Osteoblast (primary cell): ENCODE measurements at regions not wholly inside any gene's neighbourhood (a gene's known extent, or its start where the extent isn't known, plus 50 kb on each side); places are given as distances from the start of the nearest gene placed in this dataset.

ENCODE experiments used
- DNase-seq: peaks from one replicate; pipeline ENCODE4 v3.0.0; 2011; ENCODE audit warnings: low spot score, mixed read lengths; ENCODE audit not compliant: insufficient read length; ENCODE audit errors: missing footprints
- H2AFZ ChIP-seq: 2 replicates; pipeline ENCODE4 v1.6.0; 2011; ENCODE audit warnings: mild to moderate bottlenecking, low read length
- H3K27ac ChIP-seq: 2 replicates; pipeline ENCODE4 v1.5.1; 2011; ENCODE audit warnings: mild to moderate bottlenecking, low read depth, low read length, moderate library complexity
- H3K27me3 ChIP-seq: 2 replicates; pipeline ENCODE4 v1.6.0; 2012; ENCODE audit warnings: mild to moderate bottlenecking, control low read depth, inconsistent platforms, low read length, moderate library complexity; ENCODE audit not compliant: insufficient read depth
- H3K36me3 ChIP-seq: 2 replicates; pipeline ENCODE4 v1.5.1; 2011; ENCODE audit warnings: mild to moderate bottlenecking, low read length, control low read depth, moderate library complexity; ENCODE audit not compliant: insufficient read depth
- H3K4me1 ChIP-seq: 2 replicates; pipeline ENCODE4 v1.5.1; 2011; ENCODE audit warnings: mild to moderate bottlenecking, low read length, control low read depth, moderate library complexity; ENCODE audit not compliant: insufficient read depth
- H3K4me2 ChIP-seq: 2 replicates; pipeline ENCODE4 v1.6.0; 2011; ENCODE audit warnings: mild to moderate bottlenecking, low read length; ENCODE audit not compliant: insufficient read depth
- H3K4me3 ChIP-seq: fragments of 200-600 bp; sonication (generic); 3 replicates; pipeline ENCODE4 v1.5.1; 2012; ENCODE audit warnings: mild to moderate bottlenecking, low read length, inconsistent platforms; ENCODE audit not compliant: insufficient read depth
- H3K79me2 ChIP-seq: 2 replicates; pipeline ENCODE4 v1.6.0; 2012; ENCODE audit warnings: mild to moderate bottlenecking, low read length, control low read depth, inconsistent platforms; ENCODE audit not compliant: insufficient read depth
- H3K9me3 ChIP-seq: 2 replicates; pipeline ENCODE4 v1.5.1; 2011; ENCODE audit warnings: low read depth, low read length, control low read depth
- H4K20me1 ChIP-seq: 2 replicates; pipeline ENCODE4 v1.6.0; 2012; ENCODE audit warnings: mild to moderate bottlenecking, low read length, control low read depth; ENCODE audit not compliant: insufficient read depth
- TF ChIP-seq, protein P1 (sequence below): IDR thresholded peaks from 2 replicates; pipeline ENCODE4 v1.5.1; 2011; ENCODE audit warnings: mild to moderate bottlenecking, low read depth, low read length, moderate library complexity; ENCODE audit errors: extremely low read depth

- Histone ChIP-seq H3K27ac (no peak overlapping the region), H3K9me3 (no peaks in the 10 kb centered on the region), H3K4me1 (no peaks in the 10 kb centered on the region), H2AFZ (no peak overlapping the region), H4K20me1 (no peaks in the 10 kb centered on the region), H3K79me2 (no peaks in the 10 kb centered on the region), H3K27me3 (no peaks in the 10 kb centered on the region), H3K36me3 (no peaks in the 10 kb centered on the region), H3K4me3 (no peak overlapping the region), H3K4me2 (no peak overlapping the region)
- TF ChIP-seq, protein P1, sequence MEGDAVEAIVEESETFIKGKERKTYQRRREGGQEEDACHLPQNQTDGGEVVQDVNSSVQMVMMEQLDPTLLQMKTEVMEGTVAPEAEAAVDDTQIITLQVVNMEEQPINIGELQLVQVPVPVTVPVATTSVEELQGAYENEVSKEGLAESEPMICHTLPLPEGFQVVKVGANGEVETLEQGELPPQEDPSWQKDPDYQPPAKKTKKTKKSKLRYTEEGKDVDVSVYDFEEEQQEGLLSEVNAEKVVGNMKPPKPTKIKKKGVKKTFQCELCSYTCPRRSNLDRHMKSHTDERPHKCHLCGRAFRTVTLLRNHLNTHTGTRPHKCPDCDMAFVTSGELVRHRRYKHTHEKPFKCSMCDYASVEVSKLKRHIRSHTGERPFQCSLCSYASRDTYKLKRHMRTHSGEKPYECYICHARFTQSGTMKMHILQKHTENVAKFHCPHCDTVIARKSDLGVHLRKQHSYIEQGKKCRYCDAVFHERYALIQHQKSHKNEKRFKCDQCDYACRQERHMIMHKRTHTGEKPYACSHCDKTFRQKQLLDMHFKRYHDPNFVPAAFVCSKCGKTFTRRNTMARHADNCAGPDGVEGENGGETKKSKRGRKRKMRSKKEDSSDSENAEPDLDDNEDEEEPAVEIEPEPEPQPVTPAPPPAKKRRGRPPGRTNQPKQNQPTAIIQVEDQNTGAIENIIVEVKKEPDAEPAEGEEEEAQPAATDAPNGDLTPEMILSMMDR: no peak
- no peak for DNase-seq
Observed at GRCh38 chr1:94640125-94640524, 98.6 kb upstream of the F3 start.

GRCh38 chr1:94637121-94637520 is 95.6 kb upstream of the F3 start:
- no peak for DNase-seq
- Histone ChIP-seq H3K27me3 (no peaks in the 10 kb centered on the region), H3K36me3 (no peaks in the 10 kb centered on the region), H2AFZ (no peak overlapping the region), H3K4me3 (no peak overlapping the region), H3K4me2 (no peak overlapping the region), H3K4me1 (no peaks in the 10 kb centered on the region), H4K20me1 (no peaks in the 10 kb centered on the region), H3K79me2 (no peaks in the 10 kb centered on the region), H3K27ac (no peak overlapping the region), H3K9me3 (no peaks in the 10 kb centered on the region)
- TF ChIP-seq, protein P1: no peak

DNA sequence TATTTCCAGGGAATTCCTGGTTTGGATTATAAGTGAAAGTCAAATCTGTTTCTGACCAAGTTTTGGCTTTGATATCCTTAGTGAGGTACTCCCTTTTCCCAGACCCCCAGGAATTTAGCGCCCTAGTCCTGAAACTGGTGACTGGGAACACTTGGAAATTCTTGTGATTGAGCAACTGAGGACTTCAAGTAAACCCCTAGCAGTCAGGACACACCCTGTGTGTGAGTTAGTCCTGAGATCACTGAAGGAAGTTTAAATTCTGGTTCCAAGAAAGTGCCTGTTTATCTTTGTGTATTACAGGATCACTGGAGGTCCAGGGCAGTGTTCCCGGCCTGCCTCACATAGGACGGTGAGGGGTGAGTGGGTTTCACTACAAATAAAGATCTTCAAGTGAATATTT is 95.1 kb upstream of the F3 start:
- H3K9me3 ChIP-seq: no peaks in the 10 kb centered on the region
- TF ChIP-seq, protein P1: no peak
- H3K27ac ChIP-seq: no peak overlapping the region
- no peaks in the 10 kb centered on the region for H3K36me3 ChIP-seq
- no peaks in the 10 kb centered on the region for H3K4me1 ChIP-seq
- no peak overlapping the region for H3K4me3 ChIP-seq
- no peaks in the 10 kb centered on the region for H3K27me3 ChIP-seq
- DNase-seq: no peak
- H2AFZ ChIP-seq: no peak overlapping the region
- H3K79me2 ChIP-seq: no peaks in the 10 kb centered on the region
- no peak overlapping the region for H3K4me2 ChIP-seq
- no peaks in the 10 kb centered on the region for H4K20me1 ChIP-seq

DNA sequence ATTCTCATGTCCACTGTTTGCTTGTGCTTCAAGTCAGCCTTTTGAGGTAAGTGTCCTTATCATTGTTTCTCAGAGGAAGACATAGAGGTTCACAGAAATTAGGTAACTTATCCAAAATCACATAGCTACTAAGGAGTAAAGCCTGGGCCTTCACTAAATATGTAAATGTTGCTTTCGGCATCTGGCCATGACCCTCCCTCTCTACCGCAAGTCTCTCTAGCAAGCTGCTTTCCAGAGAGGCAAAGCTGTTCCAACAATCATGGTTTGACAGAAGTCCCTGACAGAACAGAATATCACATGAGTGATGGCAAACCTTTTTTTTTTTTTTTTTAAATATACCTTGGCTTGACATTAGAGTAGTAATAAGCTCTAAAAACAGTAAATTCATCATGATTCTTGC is 94.5 kb upstream of the F3 start:
- no peaks in the 10 kb centered on the region for H3K9me3 ChIP-seq
- H3K4me3 ChIP-seq: no peak overlapping the region
- H3K79me2 ChIP-seq: no peaks in the 10 kb centered on the region
- no peak for DNase-seq
- no peaks in the 10 kb centered on the region for H3K36me3 ChIP-seq
- H4K20me1 ChIP-seq: no peaks in the 10 kb centered on the region
- H3K27ac ChIP-seq: no peak overlapping the region
- H3K27me3 ChIP-seq: no peaks in the 10 kb centered on the region
- TF ChIP-seq, protein P1: no peak
- H3K4me2 ChIP-seq: no peak overlapping the region
- H3K4me1 ChIP-seq: no peaks in the 10 kb centered on the region
- H2AFZ ChIP-seq: no peak overlapping the region
